ENCODE measurements at regions not wholly inside any gene's neighbourhood (a gene's known extent, or its start where the extent isn't known, plus 50 kb on each side); places are given as distances from the start of the nearest gene placed in this dataset.
A peak's percentile ranks its signal among the peaks of the same experiment; 100 is the strongest.

DNA sequence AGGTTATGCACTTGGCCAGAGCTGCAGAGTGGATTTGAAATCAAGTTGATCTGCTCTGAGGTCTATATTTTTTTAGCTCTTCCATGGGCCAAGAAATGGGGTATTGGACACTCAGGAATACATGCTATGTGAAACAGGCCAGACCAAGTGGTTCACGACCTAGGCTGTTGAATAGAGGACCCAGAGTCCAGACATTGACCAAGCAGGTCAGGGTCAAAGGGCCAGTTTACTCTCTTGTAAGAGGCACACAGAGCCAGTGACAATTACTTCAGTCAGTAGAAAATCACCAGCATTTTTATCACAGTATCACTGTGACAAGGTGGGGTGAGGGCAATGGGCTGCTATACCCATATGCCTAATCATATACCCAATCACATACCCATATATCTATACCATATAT, 320.6 kb upstream of the RORA start:
- no peak for DNase-seq (ENCODE audit: low read depth in 4 of 4, low spot score in 3 of 4)

- no peak for DNase-seq (ENCODE audit: low read depth in 4 of 4, low spot score in 3 of 4)
Observed at GRCh38 chr15:61545763-61546162, 316.7 kb upstream of the RORA start.

DNA sequence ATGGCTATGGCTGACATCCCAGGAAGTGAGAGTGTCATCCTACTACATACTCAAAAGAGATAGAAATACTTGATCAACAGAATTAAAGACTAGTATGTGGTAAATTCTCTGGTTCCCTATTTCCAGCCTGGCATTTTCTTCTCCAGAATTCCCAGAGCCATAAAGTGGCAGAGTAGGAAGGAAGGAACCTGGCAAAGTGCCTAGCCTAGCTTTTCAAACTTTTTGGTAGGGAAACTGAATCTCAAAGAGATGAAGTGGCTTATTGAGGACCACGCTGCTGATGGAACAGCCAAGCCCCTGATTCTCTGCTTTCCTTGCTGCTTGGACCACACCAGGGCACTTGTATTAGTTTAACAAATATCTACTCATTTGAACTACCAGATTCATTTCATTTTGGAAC, 312.4 kb upstream of the RORA start:
- no peak for DNase-seq (ENCODE audit: low read depth in 4 of 4, low spot score in 3 of 4)

DNA sequence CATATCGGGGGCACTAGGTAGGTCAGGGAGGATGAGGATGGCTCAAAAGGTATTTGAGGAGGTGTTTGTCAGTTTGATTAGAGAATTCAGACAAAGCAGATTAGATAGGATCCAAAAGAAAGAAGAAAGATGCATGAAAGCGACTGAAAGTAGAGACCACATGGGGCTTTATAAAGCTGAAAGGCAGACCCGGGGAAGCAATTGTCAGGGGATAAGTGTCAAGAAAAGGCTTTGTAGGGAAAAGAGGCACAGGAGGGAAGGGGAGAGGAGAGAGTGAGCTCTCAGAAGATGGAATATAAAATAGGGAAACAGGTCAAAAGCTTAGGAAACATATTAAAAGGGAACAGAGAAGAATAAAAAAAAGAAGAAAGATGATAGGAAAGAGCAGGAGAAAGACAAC, 308.2 kb upstream of the RORA start:
- no peak for DNase-seq (ENCODE audit: low read depth in 4 of 4, low spot score in 3 of 4)

DNA sequence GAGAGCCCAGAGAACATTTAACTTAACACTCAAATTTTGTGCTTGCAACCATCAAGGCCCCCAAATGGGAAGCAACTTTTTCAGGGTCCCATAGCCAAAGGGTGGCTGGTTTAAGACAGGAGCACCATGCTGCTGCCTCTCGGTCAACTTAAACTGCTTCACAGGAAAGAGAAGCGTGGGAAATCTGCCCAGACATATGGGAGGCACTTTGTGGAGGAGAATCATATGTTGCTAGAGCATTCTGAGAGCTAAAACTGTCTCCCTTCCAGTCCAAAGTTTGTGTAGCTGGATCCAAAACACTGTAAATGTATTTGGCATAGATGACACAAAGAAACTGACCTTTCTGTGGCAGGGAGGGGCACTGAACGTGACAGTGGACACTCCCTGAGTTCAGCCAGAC, 305.9 kb upstream of the RORA start:
- DNase-seq (ENCODE audit: low read depth in 4 of 4, low spot score in 3 of 4) = no peak

GRCh38 chr15:61530769-61531168, 301.7 kb upstream of the RORA start:
- DNase-seq (ENCODE audit: low read depth in 4 of 4, low spot score in 3 of 4) = no peak

DNA sequence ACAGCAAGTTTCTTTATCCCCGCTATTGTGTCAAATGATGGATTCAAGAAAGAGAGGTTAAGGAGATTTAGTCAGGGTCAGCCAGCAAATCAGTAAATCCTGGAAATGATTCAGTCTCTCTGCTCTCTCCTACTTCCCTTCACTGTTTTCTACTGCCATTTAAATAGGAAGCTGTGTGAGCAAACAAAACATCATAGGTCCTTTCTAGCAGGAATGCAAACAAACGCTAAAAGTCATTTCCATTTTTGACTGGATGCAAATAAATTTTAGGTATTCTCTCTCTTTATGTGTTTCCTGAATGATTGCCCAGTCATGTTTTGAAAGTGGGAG, 299.4 kb upstream of the RORA start:
- DNase-seq (ENCODE audit: low read depth in 4 of 4, low spot score in 3 of 4) = peak in 2 of 4 donors; percentile 8 to 18

DNA sequence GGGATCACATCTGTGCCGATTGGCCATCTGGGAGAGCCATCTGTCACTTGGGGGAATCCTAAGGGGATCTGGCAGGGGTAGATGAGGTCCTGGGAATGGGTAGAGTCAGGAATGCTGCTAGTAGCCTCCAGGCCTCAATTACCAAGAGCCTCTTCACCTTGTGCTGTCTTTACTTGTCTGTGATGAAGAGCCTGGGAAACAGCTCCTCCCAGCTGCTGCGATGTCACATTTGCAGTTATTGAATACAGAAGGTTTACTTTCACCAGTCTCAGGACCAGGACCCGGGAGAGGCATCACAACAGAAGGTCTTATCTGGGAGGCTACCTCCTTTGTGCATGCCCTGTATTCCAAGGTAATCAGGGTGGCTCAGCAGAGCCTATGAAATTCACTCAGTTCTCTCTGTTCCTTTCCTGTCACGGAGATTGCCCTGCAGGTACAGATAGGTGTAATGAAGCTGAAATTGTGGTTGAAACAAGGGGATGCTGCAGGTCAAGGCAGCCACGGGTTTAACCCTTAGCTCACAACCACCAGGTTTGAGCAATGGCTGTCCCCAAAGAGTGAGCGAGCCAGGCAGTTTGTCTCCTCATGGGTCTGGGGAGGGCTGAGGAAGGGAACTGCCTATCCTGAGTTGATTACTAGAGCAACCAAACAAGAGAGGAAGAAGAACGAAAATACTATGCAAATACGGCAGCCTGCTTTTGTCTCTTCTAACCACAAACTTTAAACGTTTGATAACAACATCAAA, 298.9 kb upstream of the RORA start:
- no peak for DNase-seq (ENCODE audit: low read depth in 4 of 4, low spot score in 3 of 4)

- no peak for DNase-seq (ENCODE audit: low read depth in 4 of 4, low spot score in 3 of 4)
Observed at GRCh38 chr15:61524545-61524944, 295.4 kb upstream of the RORA start.

- no peak for DNase-seq (ENCODE audit: low read depth in 4 of 4, low spot score in 3 of 4)
Observed at GRCh38 chr15:61524086-61524485, 295.0 kb upstream of the RORA start.

- DNase-seq (ENCODE audit: low read depth in 4 of 4, low spot score in 3 of 4) = no peak
Observed at GRCh38 chr15:61522411-61522810, 293.3 kb upstream of the RORA start.

GRCh38 chr15:61521953-61522352, 292.9 kb upstream of the RORA start:
- no peak for DNase-seq (ENCODE audit: low read depth in 4 of 4, low spot score in 3 of 4)

DNA sequence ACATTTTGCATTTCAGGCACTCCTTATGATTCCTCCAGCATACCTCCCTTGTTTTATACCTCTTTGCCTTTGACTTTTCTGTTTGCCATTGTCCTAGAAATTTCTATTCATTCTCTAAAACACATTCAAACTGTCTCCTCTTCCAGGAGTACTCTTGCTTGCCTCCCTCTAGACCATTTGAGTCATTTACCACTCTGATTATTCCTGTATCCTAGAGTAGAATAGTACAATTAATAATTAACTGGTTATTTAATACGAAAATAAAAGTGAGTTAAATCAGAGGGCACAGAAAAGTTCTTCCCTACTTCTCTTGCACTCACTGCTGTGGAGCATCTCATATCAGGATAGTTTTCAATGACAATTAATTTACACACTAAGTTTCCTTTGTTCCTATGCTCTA, 290.2 kb upstream of the RORA start:
- DNase-seq (ENCODE audit: low read depth in 4 of 4, low spot score in 3 of 4) = no peak

GRCh38 chr15:61518191-61518950, 289.3 kb upstream of the RORA start:
- no peak for DNase-seq (ENCODE audit: low read depth in 4 of 4, low spot score in 3 of 4)

GRCh38 chr15:61517776-61518175, 288.7 kb upstream of the RORA start:
- DNase-seq (ENCODE audit: low read depth in 4 of 4, low spot score in 3 of 4) = no peak

DNA sequence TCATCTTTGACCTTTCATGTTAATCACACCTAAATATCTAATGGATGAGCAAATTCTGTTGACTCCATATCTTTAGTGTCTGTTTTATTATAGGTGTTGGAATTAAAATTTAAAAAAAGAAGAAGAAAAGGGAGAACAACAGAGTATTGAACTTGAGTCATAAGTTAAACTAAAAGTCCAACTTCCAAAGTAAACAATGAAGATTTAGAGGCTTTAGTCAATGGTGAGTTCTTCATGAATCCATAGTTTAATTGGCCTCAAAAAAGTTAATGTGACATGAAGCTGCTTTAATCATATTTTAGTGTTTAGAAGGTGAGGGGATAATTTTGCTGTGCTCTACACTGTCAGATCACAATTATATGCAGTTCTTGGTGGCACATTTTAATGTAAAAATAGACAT, 288.2 kb upstream of the RORA start:
- no peak for DNase-seq (ENCODE audit: low read depth in 4 of 4, low spot score in 3 of 4)

DNA sequence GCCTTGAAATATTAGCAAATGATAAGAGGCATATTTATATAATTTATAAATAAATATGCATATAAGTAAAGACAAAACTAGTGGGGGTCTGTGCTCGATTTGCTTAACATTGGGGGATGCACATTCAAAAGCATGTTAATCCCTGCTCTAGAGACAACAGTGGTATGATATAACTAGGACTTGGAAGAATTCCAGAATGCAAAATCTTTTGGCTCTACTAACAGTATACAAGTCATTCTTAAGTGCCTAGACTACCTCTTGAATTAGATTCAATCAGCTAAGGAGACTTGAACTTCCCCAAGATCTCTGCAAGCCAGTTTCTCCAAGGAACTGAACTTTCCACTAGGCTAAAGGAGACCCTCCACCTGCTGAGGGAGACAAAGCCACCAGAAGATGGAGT, 282.7 kb upstream of the RORA start:
- no peak for DNase-seq (ENCODE audit: low read depth in 4 of 4, low spot score in 3 of 4)

DNA sequence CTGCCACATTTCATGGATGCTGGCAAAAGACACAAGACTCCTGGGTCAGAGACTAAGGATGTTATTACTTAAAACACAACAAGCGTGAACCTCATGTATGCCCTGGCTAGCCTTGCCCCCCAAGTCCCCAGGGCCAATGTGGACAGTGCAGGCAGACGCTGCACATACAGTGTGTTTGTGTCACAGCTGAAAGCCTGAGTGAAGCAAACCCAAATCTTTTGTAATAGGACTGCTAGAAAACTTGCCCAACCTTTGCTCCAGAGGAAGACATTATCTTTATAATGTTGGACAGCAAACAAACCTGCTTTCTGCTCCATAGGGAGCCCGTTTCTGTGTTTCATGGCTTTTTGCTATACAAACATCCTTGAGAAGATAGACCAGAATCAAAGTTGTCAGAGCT, 282.0 kb upstream of the RORA start:
- no peak for DNase-seq (ENCODE audit: low read depth in 4 of 4, low spot score in 3 of 4)

- no peak for DNase-seq (ENCODE audit: low read depth in 4 of 4, low spot score in 3 of 4)
Observed at GRCh38 chr15:61509327-61509840, 280.3 kb upstream of the RORA start.

DNA sequence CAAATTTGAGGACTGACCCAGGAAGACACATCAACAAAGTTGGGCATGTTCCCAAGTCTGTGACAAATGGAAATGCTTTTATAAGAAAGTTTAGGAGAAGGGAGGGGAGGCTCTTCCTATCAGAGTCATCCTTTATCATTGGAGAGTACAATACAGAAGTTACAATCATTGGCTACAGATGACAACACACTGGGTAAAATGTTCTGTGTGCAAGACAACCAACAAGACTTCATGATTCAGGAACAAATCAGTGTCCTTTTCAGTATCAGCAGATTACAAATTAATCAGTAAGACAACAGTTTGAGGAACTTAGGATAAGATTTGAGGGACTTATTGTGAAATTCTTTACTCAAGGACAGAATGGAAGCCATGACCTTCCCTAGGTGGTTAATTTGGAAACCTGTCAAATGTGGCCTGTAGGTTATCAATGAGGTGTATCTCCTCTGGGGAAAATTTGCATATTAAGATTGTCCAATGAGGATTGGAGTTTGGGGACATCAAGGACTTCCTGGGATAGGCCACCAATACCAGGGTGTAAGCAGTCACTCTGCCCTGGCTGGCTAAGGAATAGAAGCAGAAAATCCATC, 274.4 kb upstream of the RORA start:
- DNase-seq (ENCODE audit: low read depth in 4 of 4, low spot score in 3 of 4) = no peak

DNA sequence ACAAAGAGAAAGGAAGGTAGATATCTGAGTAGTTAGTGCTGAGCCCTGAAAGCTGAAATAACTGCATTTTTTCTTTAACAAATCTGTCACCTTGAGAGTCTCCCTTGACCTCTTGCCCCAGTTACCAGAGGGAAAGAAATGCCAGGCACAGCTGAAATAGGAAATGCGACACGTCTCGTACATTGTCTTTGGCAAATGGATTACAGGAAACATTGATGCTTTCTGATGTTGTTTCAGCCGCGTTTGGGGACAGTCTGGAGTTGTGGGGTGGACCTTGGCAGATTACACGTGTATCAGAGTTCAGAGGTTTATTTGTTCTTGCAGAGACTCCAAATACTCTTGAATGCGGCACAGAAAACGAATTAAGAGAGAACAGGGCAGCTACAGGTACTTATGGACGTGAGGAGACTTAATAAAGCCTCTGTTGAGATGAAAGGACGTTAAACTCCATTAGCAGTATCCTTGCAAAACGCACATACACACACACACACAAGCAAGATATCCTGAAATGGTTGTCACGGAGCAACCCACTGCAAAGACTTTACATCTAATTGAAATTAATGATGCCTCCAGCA, 272.8 kb upstream of the RORA start:
- DNase-seq (ENCODE audit: low read depth in 4 of 4, low spot score in 3 of 4) = no peak

Measured in left renal pelvis (tissue), 4 donors.